Upper lobe of right lung (tissue), 1 donor: ENCODE measurements at regions not wholly inside any gene's neighbourhood (a gene's known extent, or its start where the extent isn't known, plus 50 kb on each side); places are given as distances from the start of the nearest gene placed in this dataset.
A peak's percentile ranks its signal among the peaks of the same experiment; 100 is the strongest.

ENCODE experiments used
- ATAC-seq: fragments of 200-7000 bp; cut with Tn5 transposase; one replicate; pipeline ENCODE4 v1.9.1; 2020; ENCODE audit warnings: mild to moderate bottlenecking, moderate library complexity
- DNase-seq: peaks from one replicate; pipeline ENCODE4 v3.0.0-alpha.2; 2020
- H3K27ac ChIP-seq: fragments of 200-600 bp; one replicate; pipeline ENCODE4 v1.8.0; 2022
- H3K27me3 ChIP-seq: fragments of 200-600 bp; one replicate; pipeline ENCODE4 v1.8.0; 2022; ENCODE audit warnings: mild to moderate bottlenecking
- H3K36me3 ChIP-seq: fragments of 200-600 bp; one replicate; pipeline ENCODE4 v1.8.0; 2022
- H3K4me1 ChIP-seq: fragments of 200-600 bp; one replicate; pipeline ENCODE4 v1.8.0; 2022
- H3K4me3 ChIP-seq: fragments of 200-600 bp; one replicate; pipeline ENCODE4 v1.8.0; 2022; ENCODE audit warnings: mild to moderate bottlenecking
- H3K9me3 ChIP-seq: fragments of 200-600 bp; one replicate; pipeline ENCODE4 v1.8.0; 2022
- CTCF ChIP-seq: fragments of 200-600 bp; IDR thresholded peaks from one replicate; pipeline ENCODE4 v1.8.0; 2022; ENCODE audit warnings: antibody characterized with exemption
- intact Hi-C: fragments of 100-400 bp; cut with DNase I; formaldehyde crosslinking; loops from one replicate; pipeline ENCODE4 v1.11.0; 2022
- donor health status: DM: no; HTN: yes; CAD: no; lungs with severe emphysema.

GRCh38 chr6:134515986-134516385 lies 198.1 kb upstream of the SGK1 start:
- no peak for ATAC-seq
- Histone ChIP-seq H3K27ac (no peak overlapping the region), H3K27me3 (no peaks in the 10 kb centered on the region), H3K4me3 (no peak overlapping the region), H3K36me3 (no peaks in the 10 kb centered on the region), H3K4me1 (peaks cover 35% of the 10 kb centered on the region), H3K9me3 (no peaks in the 10 kb centered on the region)
- DNase-seq: no peak
- TF ChIP-seq CTCF: no peak
- intact Hi-C loops: no loop called here

- no peak for TF ChIP-seq CTCF
- DNase-seq: no peak
- peak; percentile 48 for ATAC-seq
- Histone ChIP-seq H3K27ac (no peak overlapping the region), H3K9me3 (no peaks in the 10 kb centered on the region), H3K4me1 (peaks cover 26% of the 10 kb centered on the region), H3K4me3 (no peak overlapping the region), H3K36me3 (no peaks in the 10 kb centered on the region), H3K27me3 (no peaks in the 10 kb centered on the region)
- intact Hi-C loops: no loop called here
Measured at GRCh38 chr6:134512981-134513391, 195.1 kb upstream of the SGK1 start.

- peak overlapping the region; percentile 14 for H3K27ac ChIP-seq
- no peaks in the 10 kb centered on the region for H3K9me3 ChIP-seq
- H3K36me3 ChIP-seq: no peaks in the 10 kb centered on the region
- peaks cover 17% of the 10 kb centered on the region for H3K4me1 ChIP-seq
- intact Hi-C loops: no loop called here
- ATAC-seq (no peak), DNase-seq (no peak)
- no peak for TF ChIP-seq CTCF
- no peak overlapping the region for H3K4me3 ChIP-seq
- no peaks in the 10 kb centered on the region for H3K27me3 ChIP-seq
Measured at GRCh38 chr6:134511984-134512683, 194.2 kb upstream of the SGK1 start.

GRCh38 chr6:134510920-134511319 lies 193.0 kb upstream of the SGK1 start:
- H3K4me1 ChIP-seq: peaks cover 12% of the 10 kb centered on the region
- H3K9me3 ChIP-seq: no peaks in the 10 kb centered on the region
- H3K4me3 ChIP-seq: no peak overlapping the region
- no peaks in the 10 kb centered on the region for H3K36me3 ChIP-seq
- intact Hi-C loops: no loop called here
- H3K27me3 ChIP-seq: no peaks in the 10 kb centered on the region
- H3K27ac ChIP-seq: no peak overlapping the region
- ATAC-seq (peak; percentile 83), DNase-seq (no peak)
- no peak for TF ChIP-seq CTCF

- no peak overlapping the region for H3K4me3 ChIP-seq
- ATAC-seq (no peak), DNase-seq (no peak)
- H3K36me3 ChIP-seq: no peaks in the 10 kb centered on the region
- TF ChIP-seq CTCF: no peak
- no peaks in the 10 kb centered on the region for H3K27me3 ChIP-seq
- H3K27ac ChIP-seq: no peak overlapping the region
- H3K4me1 ChIP-seq: peaks cover 12% of the 10 kb centered on the region
- no peaks in the 10 kb centered on the region for H3K9me3 ChIP-seq
- intact Hi-C loops: no loop called here
Measured at GRCh38 chr6:134510142-134510541, 192.2 kb upstream of the SGK1 start.
